Right forelimb (tissue), 1 donor: ENCODE measurements at regions not wholly inside any gene's neighbourhood (a gene's known extent, or its start where the extent isn't known, plus 50 kb on each side); places are given as distances from the start of the nearest gene placed in this dataset.
"Not testable (repeated sequence)": the region's sequence is repeated elsewhere in the genome, so short reads cannot be mapped to it uniquely, and the experiment has no call there.

ENCODE experiments used
- DNase-seq: peaks from one replicate; pipeline ENCODE4 v3.0.0-alpha.2; 2018

GRCh38 chr4:118589471-118590055, 95.6 kb upstream of the METTL14 start:
- DNase-seq: no peak

GRCh38 chr4:118591339-118592046, 93.7 kb upstream of the METTL14 start:
- peak; percentile 98 for DNase-seq

DNA sequence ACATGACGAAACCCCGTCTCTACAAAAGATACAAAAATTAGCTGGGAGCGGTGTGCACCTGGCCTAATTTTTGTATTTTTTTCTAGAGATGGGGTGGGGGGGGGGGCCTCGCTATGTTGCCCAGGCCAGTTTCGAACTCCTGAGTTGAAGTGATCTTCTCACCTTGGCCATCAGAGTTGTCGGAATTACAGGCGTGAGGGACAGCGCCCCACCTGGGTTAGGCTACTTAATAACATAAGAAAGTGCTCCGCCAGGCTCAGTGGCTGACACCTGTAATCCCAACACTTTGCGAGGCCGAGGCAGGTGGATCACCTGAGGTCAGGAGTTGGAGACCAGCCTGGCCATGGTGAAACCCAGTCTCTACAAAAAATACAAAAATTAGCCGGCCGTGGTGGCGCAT, 92.9 kb upstream of the METTL14 start:
- not testable (repeated sequence) for DNase-seq

- DNase-seq: not testable (repeated sequence)
These were observed 89.3 kb upstream of the METTL14 start for GRCh38 chr4:118595883-118596282.

DNA sequence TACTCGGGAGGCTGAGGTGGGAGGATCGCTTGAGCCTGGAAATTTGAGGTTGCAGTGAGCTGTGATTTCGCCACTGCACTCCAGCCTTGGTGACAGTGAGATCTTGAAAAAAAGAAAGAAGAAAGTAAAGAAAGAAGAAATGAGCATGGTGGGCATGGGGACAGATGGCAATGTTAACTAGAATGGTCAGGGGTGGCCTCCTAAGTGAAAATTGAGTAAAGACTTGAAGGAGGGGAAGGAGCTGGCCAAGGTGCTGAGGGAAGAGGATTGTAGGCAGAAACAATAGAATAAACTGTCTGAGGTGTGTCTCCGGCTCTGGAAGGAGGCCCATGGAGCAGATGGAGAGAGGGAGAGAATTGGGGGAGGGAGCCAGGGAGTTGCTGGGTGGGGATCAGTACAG, 60.1 kb upstream of the METTL14 start:
- not testable (repeated sequence) for DNase-seq

- not testable (repeated sequence) for DNase-seq
These were observed 55.5 kb upstream of the METTL14 start for GRCh38 chr4:118629697-118630096.

DNA sequence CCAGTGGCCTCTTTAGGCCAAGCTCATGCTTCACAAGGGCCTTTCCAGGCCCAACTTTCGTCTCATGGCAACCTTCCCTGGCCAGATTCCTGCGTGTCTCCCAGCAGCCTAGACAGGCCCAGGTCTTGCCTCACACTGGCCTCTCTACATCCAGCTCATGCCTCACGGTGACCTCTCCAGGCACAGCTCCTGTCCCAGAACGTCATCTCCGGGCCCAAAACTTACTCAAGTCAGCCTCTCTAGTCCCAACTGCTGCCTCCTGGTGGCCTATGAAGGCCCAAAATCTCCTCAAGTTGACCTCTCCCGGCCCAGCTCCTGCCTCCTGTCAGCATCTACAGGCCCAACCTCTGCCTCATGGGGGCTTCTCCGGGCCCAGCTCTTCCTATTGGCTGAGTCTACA, 54.3 kb upstream of the METTL14 start:
- DNase-seq: not testable (repeated sequence)

DNA sequence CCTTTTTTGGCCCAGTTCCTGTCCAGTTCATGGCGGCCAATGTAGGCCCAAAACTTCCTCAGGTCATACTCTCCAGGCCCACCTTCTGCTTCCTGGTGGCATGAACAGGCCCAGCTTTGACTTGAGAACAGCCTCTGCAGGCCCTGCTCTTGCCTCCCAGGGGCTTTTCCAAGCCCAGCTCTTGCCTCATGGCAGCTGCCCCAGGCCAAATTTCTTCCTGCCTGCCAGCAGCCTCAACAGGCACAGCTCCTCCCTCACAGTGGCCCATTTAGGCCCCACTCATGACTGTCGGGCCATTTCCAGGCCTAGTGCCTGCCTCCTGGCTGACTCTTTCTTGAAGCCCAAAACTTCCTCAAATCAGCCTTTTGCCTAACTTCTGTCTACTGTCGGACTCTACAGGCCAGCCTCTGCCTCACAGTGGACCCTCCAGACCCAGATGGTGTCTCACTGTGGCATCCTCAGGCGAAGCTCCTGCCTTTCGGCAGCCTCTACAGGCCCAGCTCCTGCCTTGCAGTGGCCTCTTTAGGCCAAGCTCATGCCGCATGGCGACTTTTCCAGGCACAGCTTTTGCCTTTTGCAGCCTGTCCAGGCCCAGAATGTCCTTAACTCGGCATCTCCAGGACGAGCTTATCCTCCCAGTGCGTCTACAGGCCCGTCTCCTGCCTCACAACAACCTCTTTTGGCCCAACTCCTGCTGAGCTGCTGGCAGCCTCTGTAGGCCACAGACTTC, 53.7 kb upstream of the METTL14 start:
- DNase-seq: not testable (repeated sequence)

GRCh38 chr4:118633476-118633875, 51.7 kb upstream of the METTL14 start:
- DNase-seq: not testable (repeated sequence)

GRCh38 chr4:118634126-118634875, 50.9 kb upstream of the METTL14 start:
- peak; percentile 38 for DNase-seq
